ENCODE measurements at regions not wholly inside any gene's neighbourhood (a gene's known extent, or its start where the extent isn't known, plus 50 kb on each side); places are given as distances from the start of the nearest gene placed in this dataset.

DNA sequence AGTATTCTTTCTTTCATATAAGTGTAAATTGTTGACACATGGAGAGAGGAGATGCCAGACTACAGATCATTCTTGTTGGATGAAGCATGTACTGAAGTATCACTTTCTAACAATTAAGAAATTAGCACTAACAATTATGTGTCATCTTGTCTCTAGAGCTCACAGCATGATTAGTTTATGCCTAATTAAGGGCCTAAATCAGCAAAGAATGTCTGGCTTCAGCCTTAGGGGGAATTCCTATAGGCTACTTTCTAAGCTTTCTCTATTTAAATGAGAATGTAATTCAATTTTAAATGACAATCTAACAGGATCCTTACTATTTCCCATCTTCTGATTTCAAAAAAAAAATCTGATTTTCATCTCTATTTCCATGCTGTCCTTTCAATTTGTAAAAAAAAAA, 371.0 kb downstream of the EPHA7 start:
- TF ChIP-seq, protein P1, sequence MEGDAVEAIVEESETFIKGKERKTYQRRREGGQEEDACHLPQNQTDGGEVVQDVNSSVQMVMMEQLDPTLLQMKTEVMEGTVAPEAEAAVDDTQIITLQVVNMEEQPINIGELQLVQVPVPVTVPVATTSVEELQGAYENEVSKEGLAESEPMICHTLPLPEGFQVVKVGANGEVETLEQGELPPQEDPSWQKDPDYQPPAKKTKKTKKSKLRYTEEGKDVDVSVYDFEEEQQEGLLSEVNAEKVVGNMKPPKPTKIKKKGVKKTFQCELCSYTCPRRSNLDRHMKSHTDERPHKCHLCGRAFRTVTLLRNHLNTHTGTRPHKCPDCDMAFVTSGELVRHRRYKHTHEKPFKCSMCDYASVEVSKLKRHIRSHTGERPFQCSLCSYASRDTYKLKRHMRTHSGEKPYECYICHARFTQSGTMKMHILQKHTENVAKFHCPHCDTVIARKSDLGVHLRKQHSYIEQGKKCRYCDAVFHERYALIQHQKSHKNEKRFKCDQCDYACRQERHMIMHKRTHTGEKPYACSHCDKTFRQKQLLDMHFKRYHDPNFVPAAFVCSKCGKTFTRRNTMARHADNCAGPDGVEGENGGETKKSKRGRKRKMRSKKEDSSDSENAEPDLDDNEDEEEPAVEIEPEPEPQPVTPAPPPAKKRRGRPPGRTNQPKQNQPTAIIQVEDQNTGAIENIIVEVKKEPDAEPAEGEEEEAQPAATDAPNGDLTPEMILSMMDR (IDR thresholded peaks at IDR 0.05; ENCODE audit: poor library complexity), result no peak
- TF ChIP-seq EZH2phosphoT487 (IDR thresholded peaks at IDR 0.05; ENCODE audit: low read depth, severe bottlenecking, unreplicated experiment), result no peak

Data from hepatocyte (in vitro differentiated cells).